Germinal center (tissue), 1 donor: ENCODE measurements at regions not wholly inside any gene's neighbourhood (a gene's known extent, or its start where the extent isn't known, plus 50 kb on each side); places are given as distances from the start of the nearest gene placed in this dataset.
"Not testable (repeated sequence)": the region's sequence is repeated elsewhere in the genome, so short reads cannot be mapped to it uniquely, and the experiment has no call there.

ENCODE experiments used
- DNase-seq: peaks from one replicate; pipeline ENCODE4 v3.0.0; 2012; ENCODE audit warnings: mixed read lengths, low spot score

DNA sequence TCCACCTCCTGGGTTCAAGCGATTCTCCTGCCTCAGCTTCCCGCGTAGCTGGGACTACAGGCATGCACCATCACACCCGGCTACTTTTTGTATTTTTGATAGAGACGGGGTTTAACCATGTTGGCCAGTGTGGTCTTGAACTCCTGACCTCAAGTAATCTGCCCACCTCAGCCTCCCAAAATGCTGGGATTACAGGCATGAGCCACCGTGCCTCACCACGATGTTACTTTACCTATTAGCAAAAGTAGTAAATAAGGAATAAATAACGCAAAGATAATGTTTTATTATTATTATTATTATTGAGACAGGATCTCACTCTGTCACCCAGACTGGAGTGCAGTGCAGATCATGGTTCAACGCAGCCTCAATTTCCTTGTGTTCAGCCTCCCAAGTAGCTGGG is 145.9 kb downstream of the NPIPB5 start:
- DNase-seq = not testable (repeated sequence)

DNA sequence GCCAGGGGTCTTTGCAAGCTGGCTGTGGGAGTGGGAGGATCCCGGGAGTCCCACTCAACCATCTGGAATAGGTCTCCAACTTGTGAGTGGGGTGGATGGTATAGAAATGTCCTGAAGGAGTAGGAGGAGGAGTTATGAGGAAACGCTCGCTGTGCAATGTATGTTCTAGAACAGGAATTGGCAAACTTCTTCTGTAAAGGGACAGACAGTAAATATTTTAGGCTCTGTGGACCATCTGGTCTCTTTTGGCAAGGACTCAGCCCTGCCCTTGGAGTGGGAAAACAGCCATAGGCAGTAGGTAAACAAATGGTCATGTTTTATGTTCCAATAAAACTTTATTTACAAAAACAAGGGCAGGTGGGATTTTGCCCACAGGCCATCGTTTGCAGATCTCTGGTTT is 149.2 kb downstream of the NPIPB5 start:
- no peak for DNase-seq

- no peak for DNase-seq
These were observed 149.9 kb downstream of the NPIPB5 start for GRCh38 chr16:22660441-22661160.

DNA sequence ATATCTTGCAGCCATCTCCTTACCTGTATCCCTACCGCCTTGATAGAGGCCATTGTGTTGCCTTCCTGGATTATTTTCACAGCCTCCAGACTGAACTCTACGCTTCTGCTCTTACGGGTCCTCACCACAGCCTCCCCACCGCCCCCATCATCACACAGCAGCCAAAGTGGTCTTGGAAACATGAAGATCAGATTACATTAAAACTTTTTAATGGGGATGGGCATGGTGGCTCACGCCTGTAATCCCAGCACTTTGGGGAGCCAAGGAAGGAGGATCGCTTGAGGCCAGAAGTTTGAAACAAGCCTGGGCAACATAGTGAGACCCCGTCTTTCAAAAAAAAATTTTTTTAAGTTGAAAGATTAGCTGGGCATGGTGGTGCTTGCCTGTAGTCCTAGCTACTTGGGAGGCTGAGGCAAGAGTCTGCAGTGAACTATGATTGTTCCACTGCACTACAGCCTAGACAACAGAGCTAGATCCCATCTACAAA is 150.5 kb downstream of the NPIPB5 start:
- no peak for DNase-seq

- not testable (repeated sequence) for DNase-seq
These were observed 151.0 kb upstream of the HS3ST2 start for GRCh38 chr16:22662958-22663357.

DNA sequence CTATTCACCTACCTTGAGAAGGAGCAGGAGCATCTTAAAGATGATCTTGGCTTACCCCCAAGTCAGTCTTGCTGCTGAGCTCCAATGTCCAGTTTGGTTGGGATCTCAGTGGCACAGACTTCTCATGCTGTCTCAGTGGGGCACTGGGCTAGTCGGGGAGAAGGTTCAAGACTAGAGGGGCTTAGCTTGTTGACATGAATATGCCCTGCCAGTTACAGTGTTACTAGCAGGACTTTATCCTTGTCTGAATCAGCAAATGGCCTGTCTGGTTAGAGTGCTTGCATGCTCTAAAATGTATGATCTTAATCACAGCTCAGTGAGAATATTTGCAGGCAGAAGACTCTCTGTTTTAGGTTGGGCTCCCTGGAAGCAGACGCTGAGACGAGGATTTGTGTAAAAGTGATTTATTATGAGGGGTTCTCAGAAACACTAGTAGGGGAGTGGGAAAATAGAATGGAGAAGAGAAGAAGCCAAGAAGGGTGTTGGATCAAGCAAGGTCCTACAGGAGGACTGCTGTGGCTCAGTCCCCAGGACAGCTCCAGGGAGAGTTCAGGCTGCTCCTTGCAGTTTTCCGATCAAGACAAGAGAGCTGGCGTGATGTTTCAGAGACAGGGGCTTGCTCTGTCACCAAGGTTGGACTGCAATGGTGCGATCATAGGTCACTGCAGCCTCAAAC is 150.4 kb upstream of the HS3ST2 start:
- DNase-seq = no peak

DNA sequence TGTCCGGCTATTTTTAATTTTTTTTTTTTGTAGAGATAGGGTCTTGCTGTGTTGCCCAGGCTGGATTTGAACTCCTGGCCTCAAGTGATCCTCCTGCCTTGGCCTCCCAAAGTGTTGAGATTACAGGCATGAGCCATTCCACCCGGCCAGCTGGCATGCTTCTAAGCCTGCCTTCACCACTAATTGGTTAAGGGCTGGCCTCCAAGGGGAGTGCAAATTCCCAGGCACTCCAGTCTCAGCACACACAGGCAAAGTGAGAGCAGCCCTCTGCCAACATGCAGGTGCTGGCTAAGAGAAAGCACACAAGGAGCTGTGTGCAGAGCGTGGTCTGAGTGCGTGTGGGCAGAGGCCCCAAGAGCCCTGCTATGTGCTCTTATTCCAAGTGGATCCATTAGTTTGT is 149.8 kb upstream of the HS3ST2 start:
- no peak for DNase-seq

GRCh38 chr16:22664561-22664997 is 149.4 kb upstream of the HS3ST2 start:
- peak; percentile 52 for DNase-seq

DNA sequence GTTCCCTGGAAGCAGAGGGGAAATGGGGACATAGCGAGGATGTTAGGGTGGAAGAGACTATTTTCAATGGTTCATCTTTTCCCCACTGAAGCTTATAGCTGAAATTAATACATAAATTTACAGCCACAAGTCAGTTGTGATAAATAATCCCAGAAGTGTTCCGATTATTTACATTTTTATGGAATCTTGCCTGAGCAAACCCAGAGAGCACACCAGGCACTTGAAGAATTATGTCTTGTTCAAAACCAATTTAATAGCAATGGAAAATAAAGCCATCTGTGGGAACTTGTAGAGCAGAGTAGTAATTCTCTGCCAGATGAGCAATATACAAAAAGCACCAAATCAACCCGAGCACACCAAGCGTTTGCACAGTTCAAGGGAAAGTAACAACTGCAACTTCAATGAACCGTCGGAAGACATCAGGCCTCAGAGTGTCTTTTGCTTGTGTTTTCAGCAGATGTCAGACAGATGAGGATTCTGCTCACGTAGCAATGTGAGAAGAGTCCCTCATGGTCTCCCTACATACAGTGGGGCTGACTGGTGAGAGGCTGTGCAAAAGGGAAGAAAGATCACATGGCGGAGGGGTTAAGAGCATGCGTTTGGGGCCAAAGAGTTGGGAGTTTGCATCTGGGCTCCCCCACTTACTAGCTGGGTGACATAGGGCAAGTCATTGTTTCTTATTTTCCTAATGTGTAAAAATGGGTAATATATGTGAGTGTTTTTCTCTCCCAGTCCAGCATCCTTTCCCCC is 148.7 kb upstream of the HS3ST2 start:
- DNase-seq = no peak

- no peak for DNase-seq
These were observed 148.2 kb upstream of the HS3ST2 start for GRCh38 chr16:22665803-22666202.

DNA sequence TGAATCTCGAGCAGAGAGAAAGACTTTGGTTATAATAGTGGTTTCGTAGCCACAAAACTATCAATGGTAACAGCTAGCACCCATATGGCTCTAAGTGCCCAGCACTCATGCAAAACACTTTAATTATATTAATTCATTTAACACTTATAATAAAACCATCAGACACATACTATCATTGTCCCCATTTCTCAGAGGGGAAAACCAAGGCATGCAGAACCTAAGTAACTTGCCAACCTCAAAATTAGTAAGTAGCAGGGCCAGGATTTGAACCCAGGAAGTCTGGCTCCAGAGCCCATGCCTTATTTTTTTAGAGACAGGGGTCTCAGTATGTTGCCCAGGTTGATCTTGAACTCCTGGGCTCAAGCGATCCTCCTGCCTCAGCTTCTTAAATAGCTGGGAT is 145.6 kb upstream of the HS3ST2 start:
- DNase-seq = no peak

- DNase-seq = no peak
These were observed 143.9 kb upstream of the HS3ST2 start for GRCh38 chr16:22670044-22670536.

DNA sequence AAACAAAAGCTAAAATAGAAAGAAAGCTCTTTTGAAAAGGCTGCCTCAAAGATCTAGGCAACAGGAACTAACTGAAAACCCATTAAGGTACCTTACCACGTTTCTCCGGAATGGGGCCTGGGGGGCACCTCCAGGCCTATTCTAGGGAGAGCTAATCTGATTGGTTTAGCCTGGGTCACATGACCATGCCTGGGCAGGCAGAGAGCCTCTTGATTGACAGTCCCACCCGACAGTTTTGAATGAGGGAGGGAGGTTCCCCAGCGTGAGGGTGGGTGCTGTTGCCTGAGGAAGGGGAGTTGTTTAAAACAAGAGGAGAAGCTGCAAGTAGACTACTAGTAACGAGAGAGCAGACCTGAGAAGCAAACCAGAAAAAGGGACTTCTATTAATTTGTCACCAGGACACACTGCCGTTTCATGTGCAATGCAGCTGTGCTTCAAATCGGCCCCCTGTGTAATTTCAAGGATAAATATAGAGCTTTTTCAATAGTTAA is 143.4 kb upstream of the HS3ST2 start:
- peak; percentile 96 for DNase-seq

- no peak for DNase-seq
These were observed 142.5 kb upstream of the HS3ST2 start for GRCh38 chr16:22671301-22672076.

DNA sequence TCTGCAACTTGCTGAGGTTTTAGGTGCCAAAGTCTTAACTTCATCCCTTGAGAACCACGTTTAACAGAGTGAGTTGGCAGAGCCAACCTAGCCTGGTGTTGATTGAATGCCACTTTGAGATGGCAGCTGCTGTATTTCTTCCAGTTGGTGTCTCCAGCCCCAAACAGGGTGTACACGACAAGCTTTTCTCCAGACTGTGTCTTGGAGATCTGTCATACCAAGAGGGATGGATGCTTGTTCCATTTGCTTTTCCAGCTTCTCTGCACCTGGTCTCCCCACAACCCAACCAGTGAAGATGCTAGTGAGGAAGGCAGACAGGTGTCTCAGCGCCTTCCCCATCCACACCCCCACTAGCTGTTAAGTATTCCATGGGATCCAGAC is 141.1 kb upstream of the HS3ST2 start:
- DNase-seq = no peak

DNA sequence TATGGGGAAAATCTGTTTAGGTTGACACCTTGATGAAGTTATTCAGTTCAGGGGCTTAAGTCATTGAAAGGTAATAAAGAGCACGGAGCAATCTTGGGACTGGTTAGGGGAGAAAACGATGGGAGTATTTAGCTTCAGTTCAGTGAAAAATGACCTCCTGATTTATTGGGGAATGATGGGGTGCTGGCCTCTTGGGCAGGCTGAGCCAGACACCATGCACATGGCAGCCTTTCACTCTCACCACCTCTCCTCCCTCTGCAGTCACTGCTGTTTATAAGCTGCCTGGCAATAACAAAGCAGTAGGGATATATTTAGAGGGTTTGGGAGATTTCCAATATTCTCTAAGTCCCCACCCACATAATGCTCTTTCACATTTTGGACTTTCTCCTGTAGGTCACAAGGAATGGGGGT is 140.5 kb upstream of the HS3ST2 start:
- DNase-seq = no peak

DNA sequence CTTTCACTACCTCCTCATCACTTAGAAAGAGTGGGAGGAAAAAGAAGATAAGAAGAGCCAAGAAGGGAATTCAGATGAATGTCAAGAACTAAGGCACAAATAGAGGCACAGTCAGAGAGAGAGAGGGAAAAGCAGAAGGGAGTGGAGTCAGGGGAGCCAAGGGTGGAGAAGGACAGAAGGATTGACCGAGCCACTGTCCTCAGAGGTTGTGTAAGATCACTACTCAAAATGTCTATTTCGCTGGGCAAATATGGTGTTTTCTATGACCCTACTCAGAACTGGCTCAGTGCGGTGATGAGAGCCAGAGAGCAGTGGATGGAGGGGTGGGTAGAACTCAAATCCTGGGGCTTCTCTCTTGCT is 139.2 kb upstream of the HS3ST2 start:
- no peak for DNase-seq

- DNase-seq = no peak
These were observed 138.0 kb upstream of the HS3ST2 start for GRCh38 chr16:22675745-22676540.

GRCh38 chr16:22677024-22677830 is 136.7 kb upstream of the HS3ST2 start:
- no peak for DNase-seq

DNA sequence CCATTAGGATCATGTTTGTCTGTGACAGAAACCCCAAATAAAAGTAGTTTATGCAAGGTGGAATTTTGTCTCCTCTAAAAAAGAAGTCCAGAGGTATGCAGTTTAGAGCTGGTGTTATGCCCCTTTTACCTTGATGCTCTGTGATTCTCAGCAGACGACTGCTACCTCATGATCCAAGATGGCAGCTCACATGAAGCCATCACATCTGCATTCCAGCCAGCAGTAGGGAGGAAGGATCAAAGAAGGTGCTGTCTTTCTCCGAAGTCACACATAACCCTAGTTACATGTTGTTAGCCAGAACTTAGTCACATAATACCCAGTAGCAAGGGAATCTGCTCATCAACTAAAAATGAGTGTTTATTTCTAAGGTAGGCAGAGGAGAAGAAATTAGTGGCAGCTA is 135.7 kb upstream of the HS3ST2 start:
- DNase-seq = no peak
